Stomach (tissue), 8 donors: ENCODE measurements at regions not wholly inside any gene's neighbourhood (a gene's known extent, or its start where the extent isn't known, plus 50 kb on each side); places are given as distances from the start of the nearest gene placed in this dataset.

Experiments
- DNase-seq, 2 donors: peaks; one replicate each; pipeline versions ENCODE4 v3.0.0 to v3.0.0-alpha.2; 2013 to 2019
- H3K27ac ChIP-seq, 5 donors: fragments of 200-600 bp in 4 of 5; sonication (generic) in 4 of 5; one replicate each; pipeline ENCODE4 v1.5.1; 2013 to 2019; ENCODE audit warnings: mild to moderate bottlenecking in 1 of 5, moderate library complexity in 1 of 5
- H3K27me3 ChIP-seq, 3 donors: fragments of 200-600 bp; sonication (generic); one replicate each; pipeline ENCODE4 v1.5.1; 2017 to 2019; ENCODE audit warnings: mixed run types in 1 of 3
- H3K36me3 ChIP-seq, 4 donors: fragments of 200-600 bp; sonication (generic); 1 replicate in 3 of 4; 2 replicates in 1 of 4; pipeline ENCODE4 v1.5.1; 2016 to 2019
- H3K4me1 ChIP-seq, 4 donors: fragments of 200-600 bp; sonication (generic); one replicate each; pipeline ENCODE4 v1.5.1; 2016 to 2019
- H3K4me3 ChIP-seq, 4 donors: fragments of 200-600 bp; sonication (generic) in 3 of 4; one replicate each; pipeline ENCODE4 v1.5.1; 2016 to 2019; ENCODE audit warnings: mild to moderate bottlenecking in 1 of 4
- H3K9me3 ChIP-seq, 4 donors: fragments of 200-600 bp; sonication (generic); one replicate each; pipeline ENCODE4 v1.5.1; 2016 to 2019
- CTCF ChIP-seq, 7 experiments: fragments of 450-650 bp in 4 of 7; fragments of 200-600 bp in 3 of 7; sonication (generic) in 3 of 7; IDR thresholded peaks; one replicate each; pipeline ENCODE4 v1.5.1; 2016 to 2019; ENCODE audit warnings: antibody characterized with exemption in 7 of 7, control low read depth in 2 of 7, mild to moderate bottlenecking in 1 of 7
- EP300 ChIP-seq: sonication (generic); formaldehyde crosslinking; IDR thresholded peaks from one replicate; pipeline ENCODE4 v1.6.1; 2017; ENCODE audit warnings: antibody characterized with exemption
- POLR2A ChIP-seq, 4 donors: fragments of 450-650 bp; IDR thresholded peaks; one replicate each; pipeline ENCODE4 v1.6.1; 2016; ENCODE audit warnings: antibody characterized with exemption in 4 of 4, control low read depth in 2 of 4, mild to moderate bottlenecking in 1 of 4, moderate library complexity in 1 of 4
- POLR2AphosphoS5 ChIP-seq, 3 donors: sonication (generic); formaldehyde crosslinking; IDR thresholded peaks; one replicate each; pipeline ENCODE4 v1.6.1; 2016; ENCODE audit warnings: antibody characterized with exemption in 3 of 3
- WGBS, 5 donors: extraction: QIAGEN DNeasy Blood & Tissue Kit in 3 of 5; methylation state at CpG; one replicate each; pipeline versions ENCODE4 v1.1.5 to v1.1.7; 2013 to 2018; 5-methylcytosine and 5-hydroxymethylcytosine counted together
- intact Hi-C: fragments of 100-400 bp; cut with DNase I; formaldehyde crosslinking; loops from one replicate; pipeline ENCODE4 v1.15.1; 2023; ENCODE audit warnings: low total_unique reads
- donor health status: healthy with polysubstance abuse.
- donor health status: Bipolar disorder and iron deficiency.
- donor health status: healthy.

GRCh38 chr5:68994645-68995044, 99.2 kb upstream of the SLC30A5 start:
- WGBS, 5 donors: 50 to 64% (median 59%) methylated on average over 4 of the region's 4 CpGs
- Histone ChIP-seq H3K27me3 (no peaks in the 10 kb centered on the region), H3K4me3 (no peak overlapping the region), H3K27ac (no peak overlapping the region), H3K4me1 (no peaks in the 10 kb centered on the region), H3K36me3 (no peaks in the 10 kb centered on the region), H3K9me3 (no peaks in the 10 kb centered on the region)
- intact Hi-C loops: no loop called here
- no peak for TF ChIP-seq POLR2A (IDR thresholded peaks at IDR 0.05)
- TF ChIP-seq POLR2AphosphoS5 (IDR thresholded peaks at IDR 0.05): no peak
- no peak for TF ChIP-seq EP300
- TF ChIP-seq CTCF (IDR thresholded peaks at IDR 0.05): no peak
- DNase-seq: peak in 1 of 2 donors; percentile 13

GRCh38 chr5:68995845-68996545, 97.8 kb upstream of the SLC30A5 start:
- 70 to 79% (median 75%) methylated on average over 11 of the region's 11 CpGs for WGBS, 5 donors
- Histone ChIP-seq H3K36me3 (no peaks in the 10 kb centered on the region), H3K4me3 (no peak overlapping the region), H3K9me3 (no peaks in the 10 kb centered on the region), H3K4me1 (no peaks in the 10 kb centered on the region), H3K27me3 (no peaks in the 10 kb centered on the region), H3K27ac (no peak overlapping the region)
- intact Hi-C loops: no loop called here
- no peak for DNase-seq
- TF ChIP-seq POLR2AphosphoS5 (IDR thresholded peaks at IDR 0.05) (no peak), CTCF (IDR thresholded peaks at IDR 0.05) (no peak)

- 87 to 93% (median 91%) methylated on average over 3 of the region's 3 CpGs for WGBS, 5 donors
- no peaks in the 10 kb centered on the region for H3K27me3 ChIP-seq
- H3K27ac ChIP-seq: no peak overlapping the region
- no peak for TF ChIP-seq EP300
- no peak for TF ChIP-seq CTCF (IDR thresholded peaks at IDR 0.05)
- no peak for TF ChIP-seq POLR2AphosphoS5 (IDR thresholded peaks at IDR 0.05)
- TF ChIP-seq POLR2A (IDR thresholded peaks at IDR 0.05): no peak
- H3K4me1 ChIP-seq: no peaks in the 10 kb centered on the region
- H3K4me3 ChIP-seq: no peak overlapping the region
- intact Hi-C loops: no loop called here
- H3K36me3 ChIP-seq: no peaks in the 10 kb centered on the region
- no peak for DNase-seq
- no peaks in the 10 kb centered on the region for H3K9me3 ChIP-seq
Measured at GRCh38 chr5:68999181-68999580, 94.6 kb upstream of the SLC30A5 start.

- intact Hi-C loops: no loop called here
- WGBS, 5 donors: 82 to 92% (median 87%) methylated on average over 5 of the region's 5 CpGs
- no peak for DNase-seq
Measured at GRCh38 chr5:69000216-69000919, 93.4 kb upstream of the SLC30A5 start.

More at GRCh38 chr5:69000216-69000919, 93.4 kb upstream of the SLC30A5 start:
- no peaks in the 10 kb centered on the region for H3K9me3 ChIP-seq
- no peaks in the 10 kb centered on the region for H3K4me1 ChIP-seq
- no peak overlapping the region for H3K4me3 ChIP-seq
- no peaks in the 10 kb centered on the region for H3K27me3 ChIP-seq
- H3K27ac ChIP-seq: no peak overlapping the region
- no peaks in the 10 kb centered on the region for H3K36me3 ChIP-seq
- TF ChIP-seq CTCF (IDR thresholded peaks at IDR 0.05) (no peak), POLR2AphosphoS5 (IDR thresholded peaks at IDR 0.05) (no peak)
